Neural cell (in vitro differentiated cells): ENCODE measurements at regions not wholly inside any gene's neighbourhood (a gene's known extent, or its start where the extent isn't known, plus 50 kb on each side); places are given as distances from the start of the nearest gene placed in this dataset.
"Not testable (repeated sequence)": the region's sequence is repeated elsewhere in the genome, so short reads cannot be mapped to it uniquely, and the experiment has no call there.

ENCODE experiments used
- CTCF ChIP-seq: fragments of 450-650 bp; IDR thresholded peaks from 2 replicates; pipeline ENCODE4 v1.5.1; 2014; ENCODE audit warnings: antibody characterized with exemption, mild to moderate bottlenecking, moderate library complexity; ENCODE audit not compliant: poor library complexity, severe bottlenecking
- EP300 ChIP-seq: fragments of 450-650 bp; conservative IDR thresholded peaks from 2 replicates; pipeline ENCODE4 v1.6.1; 2014; ENCODE audit warnings: antibody characterized with exemption, mild to moderate bottlenecking, moderate library complexity; ENCODE audit not compliant: poor library complexity, severe bottlenecking
- EZH2 ChIP-seq: fragments of 200-600, 300-800 bp; shearing (Covaris generic), sonication (generic); IDR thresholded peaks from 2 replicates; pipeline ENCODE4 v1.6.1; 2014; ENCODE audit warnings: antibody characterized with exemption, low read length, borderline replicate concordance, mild to moderate bottlenecking; ENCODE audit not compliant: insufficient read depth, poor library complexity, severe bottlenecking
- POLR2AphosphoS5 ChIP-seq: IDR thresholded peaks from 2 replicates; pipeline ENCODE4 v1.6.1; 2012
- RAD21 ChIP-seq: fragments of 450-650 bp; conservative IDR thresholded peaks from 2 replicates; pipeline ENCODE4 v1.6.1; 2014; ENCODE audit warnings: antibody characterized with exemption, mild to moderate bottlenecking, moderate library complexity
- TAF1 ChIP-seq: IDR thresholded peaks from 2 replicates; pipeline ENCODE4 v1.6.1; 2012; ENCODE audit warnings: low read depth
- TF ChIP-seq, protein P1 (sequence below): IDR thresholded peaks from 2 replicates; pipeline ENCODE4 v1.6.1; 2012; ENCODE audit warnings: borderline replicate concordance

DNA sequence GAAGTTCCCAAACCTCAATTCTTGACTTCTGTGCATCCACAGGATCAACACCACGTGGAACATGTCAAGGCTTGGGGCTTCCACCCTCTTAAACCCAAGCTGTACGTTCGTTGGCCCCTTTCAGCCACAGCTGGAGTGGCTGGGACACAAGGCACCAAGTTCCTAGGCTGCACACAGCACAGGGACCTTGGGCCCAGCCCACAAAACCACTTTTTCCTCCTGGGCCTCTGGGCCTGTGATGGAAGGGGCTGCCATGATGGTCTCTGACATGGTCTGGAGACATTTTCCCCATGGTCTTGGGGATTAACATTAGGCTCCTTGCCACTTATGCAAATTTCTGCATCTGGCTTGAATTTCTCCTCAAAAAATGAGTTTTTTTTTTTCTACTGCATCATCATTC is 606.9 kb upstream of the IRAK1BP1 start:
- TF ChIP-seq RAD21, CTCF, EZH2, EP300, POLR2AphosphoS5, TAF1: not testable (repeated sequence)
- TF ChIP-seq, protein P1, sequence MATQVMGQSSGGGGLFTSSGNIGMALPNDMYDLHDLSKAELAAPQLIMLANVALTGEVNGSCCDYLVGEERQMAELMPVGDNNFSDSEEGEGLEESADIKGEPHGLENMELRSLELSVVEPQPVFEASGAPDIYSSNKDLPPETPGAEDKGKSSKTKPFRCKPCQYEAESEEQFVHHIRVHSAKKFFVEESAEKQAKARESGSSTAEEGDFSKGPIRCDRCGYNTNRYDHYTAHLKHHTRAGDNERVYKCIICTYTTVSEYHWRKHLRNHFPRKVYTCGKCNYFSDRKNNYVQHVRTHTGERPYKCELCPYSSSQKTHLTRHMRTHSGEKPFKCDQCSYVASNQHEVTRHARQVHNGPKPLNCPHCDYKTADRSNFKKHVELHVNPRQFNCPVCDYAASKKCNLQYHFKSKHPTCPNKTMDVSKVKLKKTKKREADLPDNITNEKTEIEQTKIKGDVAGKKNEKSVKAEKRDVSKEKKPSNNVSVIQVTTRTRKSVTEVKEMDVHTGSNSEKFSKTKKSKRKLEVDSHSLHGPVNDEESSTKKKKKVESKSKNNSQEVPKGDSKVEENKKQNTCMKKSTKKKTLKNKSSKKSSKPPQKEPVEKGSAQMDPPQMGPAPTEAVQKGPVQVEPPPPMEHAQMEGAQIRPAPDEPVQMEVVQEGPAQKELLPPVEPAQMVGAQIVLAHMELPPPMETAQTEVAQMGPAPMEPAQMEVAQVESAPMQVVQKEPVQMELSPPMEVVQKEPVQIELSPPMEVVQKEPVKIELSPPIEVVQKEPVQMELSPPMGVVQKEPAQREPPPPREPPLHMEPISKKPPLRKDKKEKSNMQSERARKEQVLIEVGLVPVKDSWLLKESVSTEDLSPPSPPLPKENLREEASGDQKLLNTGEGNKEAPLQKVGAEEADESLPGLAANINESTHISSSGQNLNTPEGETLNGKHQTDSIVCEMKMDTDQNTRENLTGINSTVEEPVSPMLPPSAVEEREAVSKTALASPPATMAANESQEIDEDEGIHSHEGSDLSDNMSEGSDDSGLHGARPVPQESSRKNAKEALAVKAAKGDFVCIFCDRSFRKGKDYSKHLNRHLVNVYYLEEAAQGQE = not testable (repeated sequence)
